HG02610 (cell line): ENCODE measurements at regions not wholly inside any gene's neighbourhood (a gene's known extent, or its start where the extent isn't known, plus 50 kb on each side); places are given as distances from the start of the nearest gene placed in this dataset.

Source experiments
- ATAC-seq: cut with Tn5 transposase; IDR thresholded peaks from one replicate; pipeline ENCODE4 v1.9.1; 2021; ENCODE audit warnings: mild to moderate bottlenecking, moderate library complexity; ENCODE audit not compliant: unreplicated experiment

DNA sequence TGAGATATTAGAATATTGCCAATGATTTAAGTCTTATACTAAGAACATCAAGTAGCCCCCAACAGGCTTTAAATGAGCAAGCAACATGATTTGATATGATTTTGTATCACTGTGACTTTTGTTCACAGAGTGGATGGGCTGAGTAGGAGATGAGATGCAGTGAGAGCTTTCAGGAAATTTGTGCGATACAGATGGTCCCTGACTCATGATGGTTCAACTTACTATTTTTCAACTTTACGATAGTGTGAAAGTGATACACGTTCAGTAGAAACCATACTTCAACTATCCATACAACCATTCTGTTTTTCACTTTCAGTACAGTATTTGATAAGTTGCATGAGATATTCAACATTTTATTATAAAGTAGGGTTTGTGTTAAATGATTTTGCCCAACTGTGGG is 78.7 kb upstream of the NWD2 start:
- no peak for ATAC-seq

DNA sequence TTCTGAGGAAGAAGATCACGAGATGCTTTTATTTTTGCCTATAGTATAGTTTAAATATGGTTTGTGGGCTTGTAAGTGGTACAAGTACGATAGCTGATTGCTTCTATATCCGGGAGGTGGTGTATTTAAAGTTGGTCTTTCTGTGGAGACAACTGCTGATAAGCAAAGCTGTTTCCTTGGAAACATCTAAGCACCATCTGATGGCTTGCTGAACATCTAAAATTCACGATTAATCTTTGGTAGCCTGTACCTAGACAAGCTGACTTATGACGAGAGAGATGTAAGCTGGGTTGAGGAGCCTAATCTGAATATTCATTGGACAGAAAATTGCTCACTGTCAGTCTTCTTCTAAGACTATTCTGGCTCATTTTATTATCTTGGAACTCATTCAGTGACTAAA is 74.6 kb upstream of the NWD2 start:
- ATAC-seq: no peak

DNA sequence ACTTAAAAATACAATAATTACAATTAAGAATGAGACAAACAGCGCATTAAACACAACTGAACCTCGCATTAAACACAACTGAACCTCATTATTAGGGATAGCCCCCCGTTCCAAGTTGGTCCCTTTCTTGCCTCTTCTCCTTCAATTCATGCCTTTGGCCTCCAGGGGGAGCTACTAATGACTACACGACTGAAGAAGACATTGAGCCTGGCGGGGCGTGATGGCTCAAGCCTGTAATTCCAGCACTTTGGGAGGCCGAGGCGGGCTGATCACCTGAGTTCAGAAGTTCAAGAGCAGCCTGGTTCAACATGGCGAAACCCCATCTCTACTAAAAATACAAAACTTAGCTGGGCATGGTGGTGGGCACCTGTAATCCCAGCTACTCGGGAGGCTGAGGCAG is 56.4 kb upstream of the NWD2 start:
- no peak for ATAC-seq
